ENCODE measurements at regions not wholly inside any gene's neighbourhood (a gene's known extent, or its start where the extent isn't known, plus 50 kb on each side); places are given as distances from the start of the nearest gene placed in this dataset.
A peak's percentile ranks its signal among the peaks of the same experiment; 100 is the strongest.

GRCh38 chr9:100697339-100697738, 119.5 kb downstream of the CAVIN4 start:
- intact Hi-C loops (cut with DNase I) = no loop called here
- WGBS = 84% methylated on average over 1 of the region's 1 CpG
- H3K27me3 ChIP-seq (replicated peaks; ENCODE audit: insufficient read depth) = no peaks in the 10 kb centered on the region
- H3K27ac ChIP-seq = no peak overlapping the region
- DNase-seq (ENCODE audit: low spot score) = no peak
- H3K36me3 ChIP-seq = no peaks in the 10 kb centered on the region
- H3K4me3 ChIP-seq = no peak overlapping the region
- H3K4me1 ChIP-seq (replicated peaks) = no peaks in the 10 kb centered on the region
- H3K9me3 ChIP-seq = no peaks in the 10 kb centered on the region
- TF ChIP-seq POLR2A (IDR thresholded peaks at IDR 0.05) (no peak), CTCF (IDR thresholded peaks at IDR 0.05) (no peak)

- intact Hi-C loops (cut with DNase I) = no loop called here
These were observed 121.1 kb downstream of the CAVIN4 start for GRCh38 chr9:100698945-100699344.

GRCh38 chr9:100699668-100700067, 121.8 kb downstream of the CAVIN4 start:
- DNase-seq (ENCODE audit: low spot score) = no peak
- H3K36me3 ChIP-seq = no peaks in the 10 kb centered on the region
- no peak for TF ChIP-seq POLR2A (IDR thresholded peaks at IDR 0.05)
- TF ChIP-seq CTCF (IDR thresholded peaks at IDR 0.05) = no peak
- no peak for TF ChIP-seq POLR2AphosphoS5 (IDR thresholded peaks at IDR 0.05)
- H3K9me3 ChIP-seq = no peaks in the 10 kb centered on the region
- no peaks in the 10 kb centered on the region for H3K27me3 ChIP-seq (replicated peaks; ENCODE audit: insufficient read depth)
- intact Hi-C loops (cut with DNase I) = no loop called here
- no peak overlapping the region for H3K27ac ChIP-seq
- H3K4me3 ChIP-seq = no peak overlapping the region
- no peaks in the 10 kb centered on the region for H3K4me1 ChIP-seq (replicated peaks)
- 45% methylated on average over 8 of the region's 8 CpGs for WGBS

More at GRCh38 chr9:100698945-100699344, 121.1 kb downstream of the CAVIN4 start:
- no peaks in the 10 kb centered on the region for H3K36me3 ChIP-seq
- H3K9me3 ChIP-seq = no peaks in the 10 kb centered on the region
- H3K27ac ChIP-seq = no peak overlapping the region
- no peak for DNase-seq (ENCODE audit: low spot score)
- H3K4me1 ChIP-seq (replicated peaks) = no peaks in the 10 kb centered on the region
- H3K27me3 ChIP-seq (replicated peaks; ENCODE audit: insufficient read depth) = no peaks in the 10 kb centered on the region
- H3K4me3 ChIP-seq = no peak overlapping the region
- TF ChIP-seq POLR2AphosphoS5 (IDR thresholded peaks at IDR 0.05) = no peak
- TF ChIP-seq POLR2A (IDR thresholded peaks at IDR 0.05) = no peak
- no peak for TF ChIP-seq CTCF (IDR thresholded peaks at IDR 0.05)
- 44% methylated on average over 1 of the region's 1 CpG for WGBS

GRCh38 chr9:100700689-100701318, 122.9 kb downstream of the CAVIN4 start:
- H3K9me3 ChIP-seq = no peaks in the 10 kb centered on the region
- no peaks in the 10 kb centered on the region for H3K27me3 ChIP-seq (replicated peaks; ENCODE audit: insufficient read depth)
- WGBS = 23% methylated on average over 5 of the region's 5 CpGs
- H3K4me1 ChIP-seq (replicated peaks) = no peaks in the 10 kb centered on the region
- TF ChIP-seq POLR2A (IDR thresholded peaks at IDR 0.05) = no peak
- TF ChIP-seq POLR2AphosphoS5 (IDR thresholded peaks at IDR 0.05) = no peak
- peak in 1 of 4 experiments; percentile 18 for TF ChIP-seq CTCF (IDR thresholded peaks at IDR 0.05)
- H3K36me3 ChIP-seq = no peaks in the 10 kb centered on the region
- no peak overlapping the region for H3K27ac ChIP-seq
- DNase-seq (ENCODE audit: low spot score) = no peak
- intact Hi-C loops (cut with DNase I) = no loop called here
- H3K4me3 ChIP-seq = no peak overlapping the region

- Histone ChIP-seq H3K27me3 (replicated peaks; ENCODE audit: insufficient read depth) (no peaks in the 10 kb centered on the region), H3K36me3 (no peaks in the 10 kb centered on the region), H3K9me3 (no peaks in the 10 kb centered on the region), H3K27ac (no peak overlapping the region), H3K4me1 (replicated peaks) (no peaks in the 10 kb centered on the region), H3K4me3 (no peak overlapping the region)
- WGBS = 57% methylated on average over 11 of the region's 11 CpGs
- DNase-seq (ENCODE audit: low spot score) = peak; percentile 42
- intact Hi-C loops (cut with DNase I) = loop anchor here (5.0 to 10.0 kb wide), 2 partner anchors 520 to 598 kb away; no protein-coding TSS in a partner anchor
- peak; percentile 50 to 78 (median 65) for TF ChIP-seq CTCF (IDR thresholded peaks at IDR 0.05)
- TF ChIP-seq POLR2AphosphoS5 (IDR thresholded peaks at IDR 0.05) = no peak
These were observed 136.7 kb downstream of the CAVIN4 start for GRCh38 chr9:100714372-100715099.

Measured in prostate gland (tissue), 2 donors.